ENCODE measurements at regions not wholly inside any gene's neighbourhood (a gene's known extent, or its start where the extent isn't known, plus 50 kb on each side); places are given as distances from the start of the nearest gene placed in this dataset.
"Not testable (repeated sequence)": the region's sequence is repeated elsewhere in the genome, so short reads cannot be mapped to it uniquely, and the experiment has no call there.

GRCh38 chr7:25584112-25584938, 356.0 kb upstream of the NPVF start:
- no peak for FAIRE-seq
- no peak for DNase-seq (ENCODE audit: low spot score)

DNA sequence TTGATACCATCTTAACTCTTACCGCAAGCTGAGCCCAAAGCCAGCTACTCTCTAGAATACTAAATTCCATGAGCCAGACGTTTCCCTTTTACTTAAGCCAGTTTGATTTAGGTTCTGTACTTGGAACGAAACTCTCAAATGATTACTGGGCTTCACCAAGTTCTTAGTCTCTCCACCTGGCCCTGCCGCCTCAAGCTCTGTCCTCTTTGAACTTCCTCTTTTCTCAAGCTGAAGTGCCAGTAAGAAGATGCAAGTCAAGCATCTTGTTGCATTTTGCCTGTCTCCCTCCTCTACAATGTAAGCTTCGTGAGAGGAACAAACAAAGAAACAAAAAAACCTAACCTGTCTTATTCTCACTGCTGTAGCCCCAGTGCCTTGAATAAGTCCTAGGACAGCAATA, 358.2 kb upstream of the NPVF start:
- DNase-seq (ENCODE audit: low spot score) = no peak
- FAIRE-seq = no peak

GRCh38 chr7:25594122-25594521, 365.8 kb upstream of the NPVF start:
- FAIRE-seq = no peak
- DNase-seq (ENCODE audit: low spot score) = no peak

GRCh38 chr7:25594728-25595127, 366.4 kb upstream of the NPVF start:
- FAIRE-seq (no peak), DNase-seq (ENCODE audit: low spot score) (no peak)

DNA sequence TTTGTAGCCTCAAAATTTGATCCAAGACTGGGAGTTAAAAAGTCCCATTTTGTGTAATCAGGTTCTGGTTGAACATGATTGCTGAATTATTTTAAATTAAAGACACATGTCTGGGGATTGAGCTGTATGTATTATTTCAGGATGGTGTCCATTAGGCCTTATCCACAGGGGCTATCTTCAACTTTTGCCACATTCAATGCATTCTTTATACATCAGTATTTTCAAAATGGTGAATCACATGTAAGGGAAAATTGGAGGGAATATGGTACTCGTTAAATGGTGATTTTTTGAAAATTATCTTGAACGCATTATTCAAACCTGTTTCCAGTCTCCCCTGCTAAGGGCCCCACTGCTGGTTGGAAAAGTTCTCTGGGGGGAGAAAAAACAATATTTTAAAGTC, 367.7 kb upstream of the NPVF start:
- FAIRE-seq = no peak
- DNase-seq (ENCODE audit: low spot score) = no peak

DNA sequence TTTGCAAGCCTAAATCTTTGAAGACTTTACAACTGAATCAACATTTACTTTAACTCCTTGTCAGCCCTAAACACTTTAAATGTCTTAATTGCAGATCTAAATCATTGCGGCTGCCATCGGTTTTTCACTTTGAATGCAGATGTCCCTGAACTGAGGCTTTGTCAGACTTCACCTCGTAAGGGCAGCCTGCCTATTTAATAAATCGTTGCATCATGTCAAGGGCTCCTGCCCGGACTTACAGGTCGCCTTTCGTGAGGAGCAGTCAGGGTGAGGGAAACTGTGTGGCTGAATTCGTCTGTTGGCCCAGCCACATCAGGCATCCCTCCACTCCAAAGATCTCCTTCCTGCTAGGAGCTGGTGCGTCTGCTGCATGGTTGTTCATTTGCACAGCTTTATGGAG, 368.2 kb upstream of the NPVF start:
- DNase-seq (ENCODE audit: low spot score) = no peak
- FAIRE-seq = no peak

DNA sequence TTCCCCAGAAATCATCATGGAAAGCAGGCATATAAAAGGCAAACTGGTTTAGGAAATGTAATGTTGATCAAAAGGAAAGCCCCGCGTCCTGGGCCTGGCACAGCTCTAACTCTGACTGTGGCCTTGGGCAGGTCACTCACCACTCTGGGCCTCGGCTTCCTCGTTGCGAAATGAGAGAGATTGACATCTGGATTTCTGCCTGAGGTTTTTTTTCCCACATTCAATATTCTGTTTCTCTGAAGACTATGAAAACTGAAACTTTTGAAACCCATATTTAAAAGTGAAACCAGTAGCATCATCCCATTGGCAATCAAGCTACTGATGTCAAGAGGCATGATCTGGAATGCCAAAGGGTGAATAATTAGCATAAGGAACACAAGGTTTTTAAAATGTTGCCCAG, 369.7 kb upstream of the NPVF start:
- DNase-seq (ENCODE audit: low spot score) (no peak), FAIRE-seq (no peak)

GRCh38 chr7:25598765-25599164, 370.5 kb upstream of the NPVF start:
- FAIRE-seq (no peak), DNase-seq (ENCODE audit: low spot score) (no peak)

GRCh38 chr7:25600262-25600920, 372.1 kb upstream of the NPVF start:
- FAIRE-seq (peak; percentile 18), DNase-seq (ENCODE audit: low spot score) (no peak)

- not testable (repeated sequence) for DNase-seq (ENCODE audit: low spot score)
- peak; percentile 36 for FAIRE-seq
These were observed 374.6 kb upstream of the NPVF start for GRCh38 chr7:25602730-25603426.

- FAIRE-seq; DNase-seq (ENCODE audit: low spot score): not testable (repeated sequence)
These were observed 375.1 kb upstream of the NPVF start for GRCh38 chr7:25603427-25603740.

DNA sequence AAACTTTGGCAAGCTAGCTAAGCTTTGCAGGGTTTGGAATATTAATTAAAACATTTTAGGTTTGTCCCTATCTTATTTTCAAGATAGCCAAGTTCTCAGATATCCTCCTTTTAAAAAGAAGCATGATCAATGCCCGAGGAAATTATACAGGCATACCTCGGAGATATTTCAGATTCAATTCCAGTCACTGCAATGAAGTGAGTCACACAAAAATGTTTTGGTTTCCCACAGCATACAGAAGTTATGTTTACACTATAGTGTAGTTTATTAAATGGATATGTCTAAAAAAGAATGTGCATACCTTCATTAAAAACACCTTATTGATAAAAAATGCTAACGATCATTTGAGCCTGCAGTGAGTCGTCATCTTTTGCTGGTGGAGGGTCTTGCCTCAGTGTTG, 382.9 kb upstream of the NPVF start:
- no peak for FAIRE-seq
- no peak for DNase-seq (ENCODE audit: low spot score)

- DNase-seq (ENCODE audit: low spot score) = no peak
- FAIRE-seq = no peak
These were observed 385.6 kb upstream of the NPVF start for GRCh38 chr7:25613912-25614311.

DNA sequence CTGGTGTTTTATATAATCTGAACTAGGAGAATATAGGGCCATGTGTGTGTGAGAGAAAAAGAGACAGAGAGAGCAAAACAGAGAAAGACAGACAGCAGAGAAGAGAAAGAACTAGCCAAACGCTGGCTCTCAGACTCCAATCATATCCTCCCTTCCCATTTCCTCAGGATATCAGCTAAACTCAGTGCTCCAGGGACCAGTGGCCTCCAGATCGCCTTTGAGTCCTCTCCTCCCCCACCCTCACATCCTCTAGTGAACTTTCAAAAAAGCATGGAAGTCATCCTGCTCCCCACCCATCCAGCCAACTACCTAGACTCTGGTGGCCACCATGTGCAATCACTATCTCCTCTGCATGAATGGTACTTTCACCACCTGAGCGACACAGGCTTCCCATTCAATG, 386.1 kb upstream of the NPVF start:
- DNase-seq (ENCODE audit: low spot score) = no peak

DNA sequence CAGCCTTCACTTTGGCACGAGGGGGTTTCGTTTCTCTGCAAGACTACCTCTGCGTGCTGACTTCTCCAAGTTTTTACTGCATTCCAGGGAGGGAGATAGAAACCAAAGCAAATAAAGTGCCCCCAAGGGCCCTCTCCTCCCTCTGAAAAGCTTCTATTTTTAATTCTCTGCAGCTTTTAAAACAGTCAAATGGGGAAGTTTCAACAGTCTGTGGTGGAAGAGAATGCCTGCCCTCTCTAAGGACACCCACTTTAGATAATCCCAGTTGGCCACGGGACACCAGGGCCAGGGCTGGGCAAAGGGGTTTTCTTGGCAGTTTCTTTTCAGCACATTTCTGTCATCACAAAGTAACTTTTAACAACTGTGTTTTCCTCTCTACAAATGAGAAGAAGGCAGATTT, 386.7 kb upstream of the NPVF start:
- DNase-seq (ENCODE audit: low spot score) = no peak
- no peak for FAIRE-seq

More for the DNA sequence above, 386.1 kb upstream of the NPVF start:
- FAIRE-seq = no peak

DNA sequence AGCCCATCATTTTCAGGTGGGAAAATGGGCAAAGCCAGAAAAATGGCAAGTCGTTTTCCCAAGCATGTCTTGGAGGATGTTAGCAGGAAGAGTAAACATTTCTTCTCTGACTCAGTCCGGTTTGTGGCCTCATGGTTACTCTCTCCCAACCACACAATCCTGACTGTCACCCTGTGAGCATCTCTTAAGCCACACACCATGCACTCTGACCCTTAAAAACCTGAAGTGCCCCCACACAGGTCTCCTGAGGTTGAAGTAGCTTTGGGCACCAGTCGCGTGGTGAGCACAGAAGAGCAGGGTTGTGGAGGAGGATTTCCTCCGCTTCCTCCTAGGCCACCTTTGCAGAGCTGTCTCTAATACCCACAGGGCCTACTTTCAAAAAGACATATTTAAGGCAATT, 387.3 kb upstream of the NPVF start:
- peak; percentile 88 for FAIRE-seq

GRCh38 chr7:25617214-25617613, 388.9 kb upstream of the NPVF start:
- DNase-seq (ENCODE audit: low spot score) (no peak), FAIRE-seq (no peak)

More for the DNA sequence above, 387.3 kb upstream of the NPVF start:
- peak; percentile 73 for DNase-seq (ENCODE audit: low spot score)

DNA sequence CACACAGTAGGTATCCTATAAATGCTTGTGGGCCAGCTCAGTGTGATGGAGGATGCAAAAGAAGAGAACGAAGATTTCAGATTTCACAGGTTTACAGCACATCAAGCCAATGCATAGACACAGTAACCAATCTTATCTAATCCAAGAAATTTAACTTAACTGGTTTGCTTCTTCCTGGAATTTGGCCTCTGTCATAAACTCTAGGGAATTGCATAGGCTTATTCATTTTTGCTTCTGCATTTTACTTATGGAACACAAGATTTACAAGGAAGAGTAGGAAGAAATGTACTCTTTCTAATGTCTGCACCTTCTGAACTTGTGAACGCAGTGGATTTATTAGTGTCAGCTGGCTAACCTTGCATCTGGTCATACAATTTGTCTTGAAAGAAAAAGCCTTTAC, 389.4 kb upstream of the NPVF start:
- no peak for DNase-seq (ENCODE audit: low spot score)
- no peak for FAIRE-seq

DNA sequence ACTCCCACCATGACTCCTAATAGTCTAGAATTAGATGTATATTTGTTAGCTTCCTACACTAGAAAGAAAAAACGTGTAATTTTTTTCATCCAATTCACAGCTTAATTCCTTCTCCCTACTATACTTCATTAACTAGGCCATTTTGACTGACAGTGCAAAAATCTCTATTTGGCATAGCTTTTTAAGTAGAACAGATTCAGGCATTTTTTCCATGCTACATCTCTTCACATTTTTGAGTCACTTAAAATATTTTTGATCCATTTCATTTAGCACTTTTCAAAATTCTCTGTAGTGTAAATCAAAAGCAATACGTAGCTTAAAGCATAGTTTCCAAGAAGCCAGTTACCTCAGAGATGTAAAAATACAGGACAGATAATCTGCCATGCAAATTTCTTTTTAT, 391.1 kb upstream of the NPVF start:
- FAIRE-seq (no peak), DNase-seq (ENCODE audit: low spot score) (no peak)

DNA sequence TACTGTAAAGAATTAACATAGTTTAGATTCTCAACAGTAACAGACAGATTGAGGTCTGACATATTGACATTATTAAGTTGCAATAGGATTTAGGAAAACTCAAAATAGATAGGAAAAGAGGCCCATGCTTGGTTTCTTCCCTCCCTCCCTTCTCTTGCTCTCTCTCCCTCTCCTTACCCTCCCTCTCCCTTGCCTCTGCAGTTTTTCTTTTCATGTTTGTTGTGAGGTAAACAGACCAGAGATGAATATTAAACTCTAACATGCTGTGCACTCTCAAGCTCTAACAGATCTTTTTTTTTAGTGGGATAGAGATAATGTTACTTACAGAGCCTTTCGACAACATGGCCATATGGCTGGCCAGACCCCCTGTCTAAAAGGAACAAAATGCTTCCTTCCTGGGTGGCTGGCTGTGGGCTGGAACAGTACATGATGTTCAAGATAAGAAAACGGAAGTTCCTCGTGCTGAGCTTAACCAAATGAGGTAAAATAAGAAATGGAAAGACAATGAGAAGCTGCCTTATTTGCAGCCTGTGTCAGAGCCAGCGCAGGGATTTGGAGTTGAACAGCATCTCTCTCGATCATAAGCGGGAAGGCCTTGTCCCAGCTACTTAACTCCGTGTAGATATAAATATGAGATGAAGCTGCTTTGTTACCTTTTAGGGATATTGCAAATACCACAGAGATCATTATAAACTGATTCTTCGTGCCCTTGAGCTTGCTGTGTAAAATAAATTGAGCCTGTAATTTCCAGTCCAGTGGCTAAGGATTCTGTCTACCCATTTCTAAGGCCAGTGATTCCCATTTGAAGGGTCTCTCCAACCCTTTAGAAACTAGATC, 391.9 kb upstream of the NPVF start:
- DNase-seq (ENCODE audit: low spot score) (no peak), FAIRE-seq (no peak)

GRCh38 chr7:25621993-25622392, 393.7 kb upstream of the NPVF start:
- FAIRE-seq = no peak
- DNase-seq (ENCODE audit: low spot score) = no peak

- DNase-seq (ENCODE audit: low spot score) (peak; percentile 57), FAIRE-seq (peak; percentile 72)
These were observed 394.4 kb upstream of the NPVF start for GRCh38 chr7:25622695-25623094.

All from RCC 7860 (cell line).